Prostate gland (tissue), 2 donors: ENCODE measurements at regions not wholly inside any gene's neighbourhood (a gene's known extent, or its start where the extent isn't known, plus 50 kb on each side); places are given as distances from the start of the nearest gene placed in this dataset.

Experiments used
- DNase-seq: peaks from one replicate; pipeline ENCODE4 v3.0.0-alpha.2; 2019; ENCODE audit warnings: low spot score
- H3K27ac ChIP-seq, 2 donors: fragments of 200-600 bp; sonication (generic); 2 replicates each; pipeline ENCODE4 v1.5.1; 2017 to 2019
- H3K27me3 ChIP-seq: fragments of 200-600 bp; sonication (generic); replicated peaks from 2 replicates; pipeline ENCODE4 v1.5.1; 2019; ENCODE audit not compliant: insufficient read depth
- H3K36me3 ChIP-seq, 2 donors: fragments of 200-600 bp; sonication (generic); 1 replicate in 1 of 2; 2 replicates in 1 of 2; pipeline versions ENCODE4 v1.5.1 to v1.8.1; 2017 to 2019
- H3K4me1 ChIP-seq: fragments of 200-600 bp; sonication (generic); replicated peaks from 2 replicates; pipeline ENCODE4 v1.5.1; 2019
- H3K4me3 ChIP-seq, 2 donors: fragments of 200-600 bp; sonication (generic); 2 replicates each; pipeline ENCODE4 v1.5.1; 2017 to 2019
- H3K9me3 ChIP-seq: fragments of 200-600 bp; sonication (generic); 2 replicates; pipeline ENCODE4 v1.5.1; 2017
- CTCF ChIP-seq, 4 experiments: fragments of 200-600 bp in 2 of 4; fragments of 450-650 bp in 2 of 4; sonication (generic) in 2 of 4; IDR thresholded peaks; 1 replicate in 3 of 4; 2 replicates in 1 of 4; pipeline ENCODE4 v1.5.1; 2016 to 2019; ENCODE audit warnings: antibody characterized with exemption in 4 of 4, mild to moderate bottlenecking in 2 of 4, moderate library complexity in 2 of 4
- POLR2A ChIP-seq: fragments of 450-650 bp; IDR thresholded peaks from one replicate; pipeline ENCODE4 v1.6.1; 2016; ENCODE audit warnings: antibody characterized with exemption, mild to moderate bottlenecking
- POLR2AphosphoS5 ChIP-seq: sonication (generic); formaldehyde crosslinking; IDR thresholded peaks from one replicate; pipeline ENCODE4 v1.6.1; 2017; ENCODE audit warnings: antibody characterized with exemption
- WGBS: methylation state at CpG from one replicate; pipeline ENCODE4 v1.1.5; 2018; 5-methylcytosine and 5-hydroxymethylcytosine counted together
- intact Hi-C: fragments of 100-400 bp; cut with DNase I; formaldehyde crosslinking; loops from one replicate; pipeline ENCODE4 v1.14.2; 2022

GRCh38 chr2:13942111-13942510 is 690.4 kb upstream of the LRATD1 start:
- no peak for DNase-seq
- H3K9me3 ChIP-seq: no peaks in the 10 kb centered on the region
- no peaks in the 10 kb centered on the region for H3K4me1 ChIP-seq
- no peaks in the 10 kb centered on the region for H3K27me3 ChIP-seq
- WGBS: 86% methylated on average over 2 of the region's 2 CpGs
- intact Hi-C loops: no loop called here
- H3K4me3 ChIP-seq: no peak overlapping the region
- TF ChIP-seq POLR2AphosphoS5 (no peak), POLR2A (no peak), CTCF (IDR thresholded peaks at IDR 0.05) (no peak)
- H3K36me3 ChIP-seq: no peaks in the 10 kb centered on the region
- no peak overlapping the region for H3K27ac ChIP-seq

GRCh38 chr2:13950761-13951160 is 681.8 kb upstream of the LRATD1 start:
- H3K27me3 ChIP-seq: no peaks in the 10 kb centered on the region
- H3K4me1 ChIP-seq: no peaks in the 10 kb centered on the region
- H3K9me3 ChIP-seq: no peaks in the 10 kb centered on the region
- H3K4me3 ChIP-seq: no peak overlapping the region
- H3K27ac ChIP-seq: no peak overlapping the region
- no peaks in the 10 kb centered on the region for H3K36me3 ChIP-seq
- intact Hi-C loops: no loop called here
- TF ChIP-seq POLR2AphosphoS5: no peak
- TF ChIP-seq POLR2A: no peak
- no peak for TF ChIP-seq CTCF (IDR thresholded peaks at IDR 0.05)
- 95% methylated on average over 2 of the region's 2 CpGs for WGBS
- DNase-seq: no peak

GRCh38 chr2:13968811-13969210 is 663.7 kb upstream of the LRATD1 start:
- Histone ChIP-seq H3K4me3 (no peak overlapping the region), H3K9me3 (no peaks in the 10 kb centered on the region), H3K27me3 (no peaks in the 10 kb centered on the region), H3K27ac (no peak overlapping the region), H3K4me1 (no peaks in the 10 kb centered on the region), H3K36me3 (no peaks in the 10 kb centered on the region)
- intact Hi-C loops: no loop called here
- 68% methylated on average over 2 of the region's 2 CpGs for WGBS
- no peak for DNase-seq
- TF ChIP-seq CTCF (IDR thresholded peaks at IDR 0.05) (no peak), POLR2AphosphoS5 (no peak), POLR2A (no peak)

GRCh38 chr2:13986119-13986720 is 646.3 kb upstream of the LRATD1 start:
- WGBS: 68% methylated on average over 8 of the region's 8 CpGs
- Histone ChIP-seq H3K9me3 (no peaks in the 10 kb centered on the region), H3K36me3 (no peaks in the 10 kb centered on the region), H3K27me3 (no peaks in the 10 kb centered on the region), H3K4me1 (no peaks in the 10 kb centered on the region), H3K4me3 (no peak overlapping the region), H3K27ac (no peak overlapping the region)
- intact Hi-C loops: no loop called here
- no peak for TF ChIP-seq CTCF (IDR thresholded peaks at IDR 0.05)
- TF ChIP-seq POLR2A: no peak
- TF ChIP-seq POLR2AphosphoS5: no peak
- no peak for DNase-seq

GRCh38 chr2:13996527-13996926 is 636.0 kb upstream of the LRATD1 start:
- no peaks in the 10 kb centered on the region for H3K9me3 ChIP-seq
- no peaks in the 10 kb centered on the region for H3K27me3 ChIP-seq
- no peak for TF ChIP-seq POLR2AphosphoS5
- TF ChIP-seq POLR2A: no peak
- TF ChIP-seq CTCF (IDR thresholded peaks at IDR 0.05): no peak
- no peak for DNase-seq
- H3K36me3 ChIP-seq: no peaks in the 10 kb centered on the region
- no peak overlapping the region for H3K27ac ChIP-seq
- no peak overlapping the region for H3K4me3 ChIP-seq
- no peaks in the 10 kb centered on the region for H3K4me1 ChIP-seq
- intact Hi-C loops: no loop called here
